ENCODE measurements at regions not wholly inside any gene's neighbourhood (a gene's known extent, or its start where the extent isn't known, plus 50 kb on each side); places are given as distances from the start of the nearest gene placed in this dataset.

DNA sequence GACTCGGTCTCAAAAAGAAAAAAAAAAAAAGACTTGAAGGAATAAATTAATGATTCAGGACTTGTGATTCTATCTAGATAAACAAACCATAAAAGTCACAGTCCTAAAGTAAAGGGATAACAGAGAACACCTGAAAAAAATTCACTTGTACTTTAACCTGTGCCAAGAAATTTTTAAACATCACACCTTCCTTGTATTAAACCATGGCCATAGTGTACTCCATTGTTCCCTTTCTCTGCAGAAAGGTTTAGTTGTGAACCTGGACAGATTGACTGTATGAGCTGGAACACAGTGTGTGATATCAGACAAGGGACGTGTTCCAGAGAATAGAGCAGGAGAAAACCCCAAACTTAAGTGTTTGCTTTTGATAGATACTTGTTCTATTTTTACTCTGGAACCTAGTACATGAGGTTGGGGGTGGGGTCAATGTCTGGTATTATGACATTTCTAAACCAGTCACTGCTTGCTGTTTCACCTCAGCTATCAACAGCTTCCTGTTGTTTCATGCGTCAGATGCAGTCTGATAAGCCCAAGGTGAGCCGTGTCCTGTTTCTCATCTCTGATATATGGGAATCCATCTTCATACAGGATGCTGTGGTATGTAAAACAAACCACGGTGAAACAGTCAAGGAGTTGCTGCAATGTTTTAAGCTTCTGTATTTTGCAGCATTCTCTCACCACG, 62.5 kb upstream of the ITGA1 start:
- H3K27ac ChIP-seq = peak overlapping the region; percentile 51
- peak; percentile 86 for DNase-seq
- no peak overlapping the region for H3K4me3 ChIP-seq (ENCODE audit: low read depth, low read length)
- in situ Hi-C loops (cut with HindIII; ENCODE audit: low pct_ligation_motif_present, low sequenced_read_pairs) = no loop called here
- no peaks in the 10 kb centered on the region for H3K27me3 ChIP-seq (replicated peaks)
- TF ChIP-seq, protein P1, sequence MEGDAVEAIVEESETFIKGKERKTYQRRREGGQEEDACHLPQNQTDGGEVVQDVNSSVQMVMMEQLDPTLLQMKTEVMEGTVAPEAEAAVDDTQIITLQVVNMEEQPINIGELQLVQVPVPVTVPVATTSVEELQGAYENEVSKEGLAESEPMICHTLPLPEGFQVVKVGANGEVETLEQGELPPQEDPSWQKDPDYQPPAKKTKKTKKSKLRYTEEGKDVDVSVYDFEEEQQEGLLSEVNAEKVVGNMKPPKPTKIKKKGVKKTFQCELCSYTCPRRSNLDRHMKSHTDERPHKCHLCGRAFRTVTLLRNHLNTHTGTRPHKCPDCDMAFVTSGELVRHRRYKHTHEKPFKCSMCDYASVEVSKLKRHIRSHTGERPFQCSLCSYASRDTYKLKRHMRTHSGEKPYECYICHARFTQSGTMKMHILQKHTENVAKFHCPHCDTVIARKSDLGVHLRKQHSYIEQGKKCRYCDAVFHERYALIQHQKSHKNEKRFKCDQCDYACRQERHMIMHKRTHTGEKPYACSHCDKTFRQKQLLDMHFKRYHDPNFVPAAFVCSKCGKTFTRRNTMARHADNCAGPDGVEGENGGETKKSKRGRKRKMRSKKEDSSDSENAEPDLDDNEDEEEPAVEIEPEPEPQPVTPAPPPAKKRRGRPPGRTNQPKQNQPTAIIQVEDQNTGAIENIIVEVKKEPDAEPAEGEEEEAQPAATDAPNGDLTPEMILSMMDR (IDR thresholded peaks at IDR 0.05; ENCODE audit: low read depth, low read length, missing control alignments) = no peak
- no peaks in the 10 kb centered on the region for H3K36me3 ChIP-seq (replicated peaks)

DNA sequence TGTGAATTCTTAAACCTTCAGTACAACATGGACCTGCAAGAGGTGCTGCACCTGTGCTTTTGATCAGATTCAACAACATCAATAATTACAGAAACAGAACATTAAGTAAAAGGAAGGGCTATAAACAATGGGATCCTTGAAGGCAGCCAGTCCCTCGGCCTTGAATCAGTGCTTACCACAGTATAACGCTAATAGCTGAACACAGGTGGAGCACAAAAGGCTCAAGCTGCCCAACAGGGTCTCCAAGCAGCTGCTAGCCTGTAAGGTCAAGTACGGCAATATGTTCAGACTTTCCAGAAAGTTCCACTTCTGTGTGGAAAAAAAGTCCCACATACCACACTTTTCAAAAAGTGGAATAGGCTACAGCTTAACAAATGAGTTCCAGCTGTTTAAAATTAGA, 61.9 kb upstream of the ITGA1 start:
- in situ Hi-C loops (cut with HindIII; ENCODE audit: low pct_ligation_motif_present, low sequenced_read_pairs) = no loop called here
- TF ChIP-seq, protein P1 (IDR thresholded peaks at IDR 0.05; ENCODE audit: low read depth, low read length, missing control alignments) = no peak
- no peaks in the 10 kb centered on the region for H3K27me3 ChIP-seq (replicated peaks)
- peak; percentile 16 for DNase-seq
- no peaks in the 10 kb centered on the region for H3K36me3 ChIP-seq (replicated peaks)
- no peak overlapping the region for H3K4me3 ChIP-seq (ENCODE audit: low read depth, low read length)
- peak overlapping the region; percentile 36 for H3K27ac ChIP-seq

DNA sequence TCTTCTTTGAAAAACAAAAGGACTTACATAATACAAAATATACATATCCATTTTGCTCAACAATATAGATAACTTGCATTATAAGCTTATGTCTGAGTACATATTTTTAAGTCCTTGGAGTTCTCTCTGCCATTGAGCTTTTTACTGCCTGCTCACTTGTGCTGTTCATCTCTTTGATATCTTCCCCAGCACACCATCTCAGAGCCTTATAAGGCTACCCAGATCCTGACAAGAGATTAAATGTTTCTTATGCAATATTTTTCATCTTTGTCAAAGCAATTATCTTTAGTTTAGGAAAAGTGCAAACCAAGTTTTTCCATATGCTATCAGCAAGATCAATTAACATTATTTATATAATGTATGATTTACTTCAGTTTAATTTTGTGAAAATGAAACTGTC, 60.7 kb upstream of the ITGA1 start:
- Histone ChIP-seq H3K36me3 (replicated peaks) (no peaks in the 10 kb centered on the region), H3K4me3 (ENCODE audit: low read depth, low read length) (no peak overlapping the region), H3K27me3 (replicated peaks) (no peaks in the 10 kb centered on the region), H3K27ac (peak overlapping the region; percentile 86)
- no peak for DNase-seq
- TF ChIP-seq, protein P1 (IDR thresholded peaks at IDR 0.05; ENCODE audit: low read depth, low read length, missing control alignments) = no peak
- in situ Hi-C loops (cut with HindIII; ENCODE audit: low pct_ligation_motif_present, low sequenced_read_pairs) = no loop called here

DNA sequence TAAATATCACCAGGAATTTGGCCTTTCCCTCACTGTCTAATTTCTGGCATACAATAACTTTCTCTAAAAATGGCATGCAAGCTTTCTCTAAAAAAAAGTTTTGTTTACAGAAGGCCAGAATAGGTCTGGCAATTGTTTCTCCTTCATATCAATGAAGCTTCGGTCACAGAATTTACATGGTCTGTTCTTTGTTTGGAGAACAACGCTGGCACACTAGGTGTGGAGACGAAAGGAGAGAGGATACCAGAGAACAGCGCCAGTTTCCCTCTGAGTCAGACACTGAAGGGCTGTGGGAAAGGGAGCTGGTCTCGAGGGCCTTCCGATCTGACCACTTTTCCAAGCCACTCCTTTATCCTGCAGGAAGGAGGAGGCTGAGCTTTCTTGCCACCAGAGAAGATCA, 60.1 kb upstream of the ITGA1 start:
- DNase-seq = peak; percentile 85
- H3K36me3 ChIP-seq (replicated peaks) = no peaks in the 10 kb centered on the region
- TF ChIP-seq, protein P1 (IDR thresholded peaks at IDR 0.05; ENCODE audit: low read depth, low read length, missing control alignments) = no peak
- H3K27ac ChIP-seq = peak overlapping the region; percentile 86
- H3K4me3 ChIP-seq (ENCODE audit: low read depth, low read length) = no peak overlapping the region
- in situ Hi-C loops (cut with HindIII; ENCODE audit: low pct_ligation_motif_present, low sequenced_read_pairs) = no loop called here
- H3K27me3 ChIP-seq (replicated peaks) = no peaks in the 10 kb centered on the region

DNA sequence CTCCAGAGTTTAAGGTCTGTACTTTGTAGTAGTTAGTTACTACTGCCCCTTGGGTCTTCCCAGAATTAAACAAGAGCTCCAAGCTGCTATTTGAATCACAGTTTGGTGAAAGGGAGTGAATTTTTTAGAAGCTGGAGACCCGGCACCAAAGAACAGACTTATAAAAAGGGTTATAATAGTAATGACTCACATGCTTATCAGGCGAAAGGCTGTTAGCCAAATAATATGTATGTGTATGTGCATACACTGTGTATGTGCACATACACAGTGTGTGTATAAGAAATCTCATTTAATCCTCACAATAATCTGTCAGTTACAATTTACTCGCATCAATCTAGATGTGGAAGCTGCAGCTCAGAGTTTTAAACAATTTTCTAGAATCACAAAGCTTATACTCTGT, 59.5 kb upstream of the ITGA1 start:
- peak; percentile 33 for DNase-seq
- Histone ChIP-seq H3K27ac (peak overlapping the region; percentile 86), H3K36me3 (replicated peaks) (no peaks in the 10 kb centered on the region), H3K4me3 (ENCODE audit: low read depth, low read length) (no peak overlapping the region), H3K27me3 (replicated peaks) (no peaks in the 10 kb centered on the region)
- TF ChIP-seq, protein P1 (IDR thresholded peaks at IDR 0.05; ENCODE audit: low read depth, low read length, missing control alignments) = no peak
- in situ Hi-C loops (cut with HindIII; ENCODE audit: low pct_ligation_motif_present, low sequenced_read_pairs) = no loop called here

DNA sequence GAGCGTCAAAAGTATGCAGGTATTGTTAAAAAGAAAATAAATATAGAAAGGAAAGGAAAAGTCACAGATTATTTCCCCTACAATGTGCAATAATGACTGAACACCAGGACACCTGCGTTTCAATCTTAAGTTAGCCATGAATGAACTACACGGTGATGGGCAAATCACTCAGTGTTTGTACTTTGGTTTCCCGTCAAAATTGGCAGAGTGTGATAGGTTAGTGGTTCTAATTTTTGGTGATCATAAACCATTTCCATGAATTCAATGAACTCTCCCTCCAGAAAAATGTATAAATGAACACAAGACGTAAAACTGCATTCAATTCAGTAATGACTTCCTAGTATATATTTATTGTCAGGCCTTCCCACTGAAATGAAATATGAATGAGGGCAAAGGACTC, 59.0 kb upstream of the ITGA1 start:
- no peak overlapping the region for H3K4me3 ChIP-seq (ENCODE audit: low read depth, low read length)
- no peak overlapping the region for H3K27ac ChIP-seq
- in situ Hi-C loops (cut with HindIII; ENCODE audit: low pct_ligation_motif_present, low sequenced_read_pairs) = no loop called here
- DNase-seq = no peak
- TF ChIP-seq, protein P1 (IDR thresholded peaks at IDR 0.05; ENCODE audit: low read depth, low read length, missing control alignments) = no peak
- H3K36me3 ChIP-seq (replicated peaks) = no peaks in the 10 kb centered on the region
- no peaks in the 10 kb centered on the region for H3K27me3 ChIP-seq (replicated peaks)
